HepG2 (cell line): ENCODE measurements at regions not wholly inside any gene's neighbourhood (a gene's known extent, or its start where the extent isn't known, plus 50 kb on each side); places are given as distances from the start of the nearest gene placed in this dataset.

ENCODE experiments used
- FOXC1 ChIP-seq: sonication (generic); formaldehyde crosslinking; IDR thresholded peaks from 2 replicates; pipeline ENCODE4 v1.8.0; 2022; ENCODE audit warnings: mild to moderate bottlenecking, missing genetic modification reagents, borderline replicate concordance
- MEF2D ChIP-seq: sonication (generic); formaldehyde crosslinking; IDR thresholded peaks from 2 replicates; pipeline ENCODE4 v1.5.1; 2020; ENCODE audit warnings: mild to moderate bottlenecking, missing genetic modification reagents
- SETDB1 ChIP-seq: sonication (generic); formaldehyde crosslinking; IDR thresholded peaks from 2 replicates; pipeline ENCODE4 v1.5.1; 2020; ENCODE audit warnings: missing genetic modification reagents, mild to moderate bottlenecking, borderline replicate concordance
- SRSF1 ChIP-seq: fragments of 200-400 bp; formaldehyde crosslinking; optimal IDR thresholded peaks from 2 replicates; pipeline ENCODE3; 2017; ENCODE audit warnings: mild to moderate bottlenecking, low read depth, low read length, moderate library complexity
- SYNCRIP ChIP-seq: fragments of 200-400 bp; formaldehyde crosslinking; IDR thresholded peaks from 2 replicates; pipeline ENCODE4 v1.6.1; 2018; ENCODE audit warnings: mild to moderate bottlenecking, low read depth, low read length; ENCODE audit not compliant: insufficient read depth
- ZFP82 ChIP-seq: sonication (generic); formaldehyde crosslinking; IDR thresholded peaks from 2 replicates; pipeline ENCODE4 v1.5.1; 2020; ENCODE audit warnings: mild to moderate bottlenecking, missing genetic modification reagents, borderline replicate concordance
- ZNF343 ChIP-seq: sonication (generic); formaldehyde crosslinking; IDR thresholded peaks from 2 replicates; pipeline ENCODE4 v1.4.0; 2020; ENCODE audit warnings: mild to moderate bottlenecking, missing genetic modification reagents
- ZNF644 ChIP-seq: IDR thresholded peaks from 2 replicates; pipeline ENCODE4 v1.6.1; 2016; ENCODE audit warnings: low read depth
- ZNF713 ChIP-seq: sonication (generic); formaldehyde crosslinking; IDR thresholded peaks from 2 replicates; pipeline ENCODE4 v1.4.0; 2020; ENCODE audit warnings: mild to moderate bottlenecking, missing genetic modification reagents
- ZNF766 ChIP-seq: sonication (generic); formaldehyde crosslinking; IDR thresholded peaks from 2 replicates; pipeline ENCODE4 v1.5.0; 2020; ENCODE audit warnings: missing genetic modification reagents, borderline replicate concordance
- TF ChIP-seq, protein P1 (sequence below), 2 experiments: sonication (generic) in 1 of 2; formaldehyde crosslinking in 1 of 2; IDR thresholded peaks; 2 replicates each; pipeline versions ENCODE4 v1.4.0 to v1.6.1; 2016 to 2020; ENCODE audit warnings: borderline replicate concordance in 1 of 2, low read depth in 1 of 2, mild to moderate bottlenecking in 1 of 2, missing genetic modification reagents in 1 of 2
- TF ChIP-seq, protein P2 (sequence below): sonication (generic); formaldehyde crosslinking; IDR thresholded peaks from 2 replicates; pipeline ENCODE4 v1.4.0; 2020; ENCODE audit warnings: missing genetic modification reagents
- TF ChIP-seq, protein P3 (sequence below): sonication (generic); formaldehyde crosslinking; IDR thresholded peaks from 2 replicates; pipeline ENCODE4 v1.4.0; 2020; ENCODE audit warnings: missing genetic modification reagents, borderline replicate concordance
- TF ChIP-seq, protein P4 (sequence below): sonication (generic); formaldehyde crosslinking; IDR thresholded peaks from 2 replicates; pipeline ENCODE4 v1.5.1; 2020; ENCODE audit warnings: mild to moderate bottlenecking, missing genetic modification reagents

DNA sequence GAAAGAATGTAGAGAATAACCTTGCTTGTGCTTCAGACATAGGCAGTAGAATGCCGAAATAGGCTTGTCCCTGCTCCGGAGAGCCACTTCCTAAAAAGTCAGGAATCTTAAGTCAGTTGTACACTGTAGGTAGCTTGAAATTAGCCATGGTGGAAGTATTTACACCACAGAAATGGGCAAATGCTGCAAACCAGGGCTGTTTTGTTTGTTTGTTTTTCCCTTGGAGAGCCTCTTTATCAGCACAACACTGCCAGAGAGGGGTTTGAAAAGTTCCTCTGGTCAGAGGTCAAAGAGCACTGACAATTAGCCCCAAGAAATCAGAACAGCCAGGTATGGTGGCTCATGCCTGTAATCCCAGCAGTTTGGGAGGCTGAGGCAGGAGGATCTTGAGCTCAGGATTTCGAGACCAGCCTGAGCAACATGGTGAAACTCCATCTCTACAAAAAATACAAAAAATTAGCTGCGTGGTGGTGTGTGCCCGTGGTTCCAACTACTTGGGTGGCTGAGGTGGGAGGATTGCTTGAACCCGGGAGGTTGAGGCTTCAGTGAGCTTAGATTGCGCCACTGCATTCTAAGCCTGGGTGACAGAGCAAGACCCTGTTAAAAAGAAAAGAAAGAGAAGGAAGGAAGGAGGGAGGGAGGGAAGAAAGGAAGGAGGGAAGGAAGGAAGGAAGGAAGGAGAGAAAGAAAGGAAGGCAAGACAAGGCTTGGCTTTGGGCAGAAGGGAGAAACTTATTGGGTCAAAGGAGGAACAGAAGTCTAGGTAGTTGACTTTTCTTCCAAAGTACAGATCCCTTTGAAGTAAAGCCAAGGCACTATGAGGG, 61.0 kb upstream of the ZMYND8 start (continued):
- TF ChIP-seq ZFP82 (CRISPR knock-in tag) (no peak), SRSF1 (no peak), FOXC1 (no peak), ZNF766 (no peak), SYNCRIP (no peak), SETDB1 (CRISPR knock-in tag) (no peak), MEF2D (peak; percentile 25; the same call in 1 of the 2 replicates), ZNF713 (CRISPR knock-in tag) (no peak), ZNF343 (peak; percentile 78; the same call in 1 of the 2 replicates), ZNF644 (peak; percentile 40)
- TF ChIP-seq, protein P1, sequence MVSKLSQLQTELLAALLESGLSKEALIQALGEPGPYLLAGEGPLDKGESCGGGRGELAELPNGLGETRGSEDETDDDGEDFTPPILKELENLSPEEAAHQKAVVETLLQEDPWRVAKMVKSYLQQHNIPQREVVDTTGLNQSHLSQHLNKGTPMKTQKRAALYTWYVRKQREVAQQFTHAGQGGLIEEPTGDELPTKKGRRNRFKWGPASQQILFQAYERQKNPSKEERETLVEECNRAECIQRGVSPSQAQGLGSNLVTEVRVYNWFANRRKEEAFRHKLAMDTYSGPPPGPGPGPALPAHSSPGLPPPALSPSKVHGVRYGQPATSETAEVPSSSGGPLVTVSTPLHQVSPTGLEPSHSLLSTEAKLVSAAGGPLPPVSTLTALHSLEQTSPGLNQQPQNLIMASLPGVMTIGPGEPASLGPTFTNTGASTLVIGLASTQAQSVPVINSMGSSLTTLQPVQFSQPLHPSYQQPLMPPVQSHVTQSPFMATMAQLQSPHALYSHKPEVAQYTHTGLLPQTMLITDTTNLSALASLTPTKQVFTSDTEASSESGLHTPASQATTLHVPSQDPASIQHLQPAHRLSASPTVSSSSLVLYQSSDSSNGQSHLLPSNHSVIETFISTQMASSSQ (IDR thresholded peaks at IDR 0.05; ENCODE audit: low read depth) = no peak; the same call in none of the 2 replicates
- TF ChIP-seq, protein P1 (CRISPR knock-in tag; IDR thresholded peaks at IDR 0.05; ENCODE audit: borderline replicate concordance) = no peak; the same call in 1 of the 2 replicates
- TF ChIP-seq, protein P2, sequence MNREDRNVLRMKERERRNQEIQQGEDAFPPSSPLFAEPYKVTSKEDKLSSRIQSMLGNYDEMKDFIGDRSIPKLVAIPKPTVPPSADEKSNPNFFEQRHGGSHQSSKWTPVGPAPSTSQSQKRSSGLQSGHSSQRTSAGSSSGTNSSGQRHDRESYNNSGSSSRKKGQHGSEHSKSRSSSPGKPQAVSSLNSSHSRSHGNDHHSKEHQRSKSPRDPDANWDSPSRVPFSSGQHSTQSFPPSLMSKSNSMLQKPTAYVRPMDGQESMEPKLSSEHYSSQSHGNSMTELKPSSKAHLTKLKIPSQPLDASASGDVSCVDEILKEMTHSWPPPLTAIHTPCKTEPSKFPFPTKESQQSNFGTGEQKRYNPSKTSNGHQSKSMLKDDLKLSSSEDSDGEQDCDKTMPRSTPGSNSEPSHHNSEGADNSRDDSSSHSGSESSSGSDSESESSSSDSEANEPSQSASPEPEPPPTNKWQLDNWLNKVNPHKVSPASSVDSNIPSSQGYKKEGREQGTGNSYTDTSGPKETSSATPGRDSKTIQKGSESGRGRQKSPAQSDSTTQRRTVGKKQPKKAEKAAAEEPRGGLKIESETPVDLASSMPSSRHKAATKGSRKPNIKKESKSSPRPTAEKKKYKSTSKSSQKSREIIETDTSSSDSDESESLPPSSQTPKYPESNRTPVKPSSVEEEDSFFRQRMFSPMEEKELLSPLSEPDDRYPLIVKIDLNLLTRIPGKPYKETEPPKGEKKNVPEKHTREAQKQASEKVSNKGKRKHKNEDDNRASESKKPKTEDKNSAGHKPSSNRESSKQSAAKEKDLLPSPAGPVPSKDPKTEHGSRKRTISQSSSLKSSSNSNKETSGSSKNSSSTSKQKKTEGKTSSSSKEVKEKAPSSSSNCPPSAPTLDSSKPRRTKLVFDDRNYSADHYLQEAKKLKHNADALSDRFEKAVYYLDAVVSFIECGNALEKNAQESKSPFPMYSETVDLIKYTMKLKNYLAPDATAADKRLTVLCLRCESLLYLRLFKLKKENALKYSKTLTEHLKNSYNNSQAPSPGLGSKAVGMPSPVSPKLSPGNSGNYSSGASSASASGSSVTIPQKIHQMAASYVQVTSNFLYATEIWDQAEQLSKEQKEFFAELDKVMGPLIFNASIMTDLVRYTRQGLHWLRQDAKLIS (CRISPR knock-in tag) = no peak
- TF ChIP-seq, protein P3, sequence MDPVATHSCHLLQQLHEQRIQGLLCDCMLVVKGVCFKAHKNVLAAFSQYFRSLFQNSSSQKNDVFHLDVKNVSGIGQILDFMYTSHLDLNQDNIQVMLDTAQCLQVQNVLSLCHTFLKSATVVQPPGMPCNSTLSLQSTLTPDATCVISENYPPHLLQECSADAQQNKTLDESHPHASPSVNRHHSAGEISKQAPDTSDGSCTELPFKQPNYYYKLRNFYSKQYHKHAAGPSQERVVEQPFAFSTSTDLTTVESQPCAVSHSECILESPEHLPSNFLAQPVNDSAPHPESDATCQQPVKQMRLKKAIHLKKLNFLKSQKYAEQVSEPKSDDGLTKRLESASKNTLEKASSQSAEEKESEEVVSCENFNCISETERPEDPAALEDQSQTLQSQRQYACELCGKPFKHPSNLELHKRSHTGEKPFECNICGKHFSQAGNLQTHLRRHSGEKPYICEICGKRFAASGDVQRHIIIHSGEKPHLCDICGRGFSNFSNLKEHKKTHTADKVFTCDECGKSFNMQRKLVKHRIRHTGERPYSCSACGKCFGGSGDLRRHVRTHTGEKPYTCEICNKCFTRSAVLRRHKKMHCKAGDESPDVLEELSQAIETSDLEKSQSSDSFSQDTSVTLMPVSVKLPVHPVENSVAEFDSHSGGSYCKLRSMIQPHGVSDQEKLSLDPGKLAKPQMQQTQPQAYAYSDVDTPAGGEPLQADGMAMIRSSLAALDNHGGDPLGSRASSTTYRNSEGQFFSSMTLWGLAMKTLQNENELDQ (CRISPR knock-in tag) = no peak
- TF ChIP-seq, protein P4, sequence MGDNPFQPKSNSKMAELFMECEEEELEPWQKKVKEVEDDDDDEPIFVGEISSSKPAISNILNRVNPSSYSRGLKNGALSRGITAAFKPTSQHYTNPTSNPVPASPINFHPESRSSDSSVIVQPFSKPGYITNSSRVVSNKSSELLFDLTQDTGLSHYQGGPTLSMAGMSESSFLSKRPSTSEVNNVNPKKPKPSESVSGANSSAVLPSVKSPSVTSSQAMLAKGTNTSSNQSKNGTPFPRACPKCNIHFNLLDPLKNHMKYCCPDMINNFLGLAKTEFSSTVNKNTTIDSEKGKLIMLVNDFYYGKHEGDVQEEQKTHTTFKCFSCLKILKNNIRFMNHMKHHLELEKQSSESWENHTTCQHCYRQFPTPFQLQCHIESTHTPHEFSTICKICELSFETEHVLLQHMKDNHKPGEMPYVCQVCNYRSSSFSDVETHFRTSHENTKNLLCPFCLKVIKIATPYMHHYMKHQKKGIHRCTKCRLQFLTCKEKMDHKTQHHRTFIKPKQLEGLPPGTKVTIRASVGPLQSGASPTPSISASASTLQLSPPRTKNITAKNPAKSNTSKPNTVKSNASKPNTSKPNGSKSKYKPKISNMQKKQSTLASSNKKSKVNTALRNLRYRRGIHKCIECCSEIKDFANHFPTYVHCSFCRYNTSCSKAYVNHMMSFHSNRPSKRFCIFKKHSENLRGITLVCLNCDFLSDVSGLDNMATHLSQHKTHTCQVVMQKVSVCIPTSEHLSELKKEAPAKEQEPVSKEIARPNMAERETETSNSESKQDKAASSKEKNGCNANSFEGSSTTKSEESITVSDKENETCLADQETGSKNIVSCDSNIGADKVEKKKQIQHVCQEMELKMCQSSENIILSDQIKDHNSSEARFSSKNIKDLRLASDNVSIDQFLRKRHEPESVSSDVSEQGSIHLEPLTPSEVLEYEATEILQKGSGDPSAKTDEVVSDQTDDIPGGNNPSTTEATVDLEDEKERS (CRISPR knock-in tag) = peak; percentile 99
